ENCODE measurements at regions not wholly inside any gene's neighbourhood (a gene's known extent, or its start where the extent isn't known, plus 50 kb on each side); places are given as distances from the start of the nearest gene placed in this dataset.
"Not testable (repeated sequence)": the region's sequence is repeated elsewhere in the genome, so short reads cannot be mapped to it uniquely, and the experiment has no call there.

GRCh38 chrX:39268207-39268606 lies 466.9 kb downstream of the MID1IP1 start:
- Mint-ChIP-seq H3K27me3 (no peaks in the 10 kb centered on the region), H3K4me1 (ENCODE audit: low read depth) (peaks cover 43% of the 10 kb centered on the region), H3K9me3 (peaks cover 23% of the 10 kb centered on the region), H3K27ac (peak overlapping the region; percentile 86), H3K36me3 (ENCODE audit: low read depth) (peaks cover 19% of the 10 kb centered on the region), H3K4me3 (no peak overlapping the region)
- ATAC-seq (no peak), DNase-seq (no peak)
- TF ChIP-seq CTCF (IDR thresholded peaks at IDR 0.05) = no peak
- intact Hi-C loops (cut with micrococcal nuclease) = no loop called here
- ChIA-PET POLR2A (no interaction called here), CTCF (interaction anchor here (0.7 to 1.6 kb wide), 3 partner anchors 26 to 239 kb away, joined by 3 to 4 read pairs (median 3); no protein-coding TSS in a partner anchor)

- POLR2A ChIA-PET = no interaction called here
- Mint-ChIP-seq H3K4me1 (ENCODE audit: low read depth) (no peaks in the 10 kb centered on the region), H3K36me3 (ENCODE audit: low read depth) (peaks cover 4% of the 10 kb centered on the region), H3K9me3 (peaks cover 13% of the 10 kb centered on the region), H3K27ac (no peak overlapping the region), H3K27me3 (no peaks in the 10 kb centered on the region), H3K4me3 (no peak overlapping the region)
- CTCF ChIA-PET = no interaction called here
- no peak for DNase-seq
- no peak for TF ChIP-seq CTCF (IDR thresholded peaks at IDR 0.05)
- no peak for ATAC-seq
- intact Hi-C loops (cut with micrococcal nuclease) = no loop called here
Observed at GRCh38 chrX:39275500-39276068, 474.3 kb downstream of the MID1IP1 start.

GRCh38 chrX:39277685-39278390 lies 476.6 kb downstream of the MID1IP1 start:
- DNase-seq; ATAC-seq; POLR2A ChIA-PET; H3K4me3 Mint-ChIP-seq; H3K4me1 Mint-ChIP-seq (ENCODE audit: low read depth); H3K27ac Mint-ChIP-seq; intact Hi-C loops (cut with micrococcal nuclease); H3K27me3 Mint-ChIP-seq; CTCF ChIA-PET: not testable (repeated sequence)
- H3K36me3 Mint-ChIP-seq (ENCODE audit: low read depth) = peaks cover 12% of the 10 kb centered on the region
- H3K9me3 Mint-ChIP-seq = peaks cover 11% of the 10 kb centered on the region

GRCh38 chrX:39283239-39283638 lies 482.0 kb downstream of the MID1IP1 start:
- Mint-ChIP-seq H3K27me3 (no peaks in the 10 kb centered on the region), H3K36me3 (ENCODE audit: low read depth) (peaks cover 16% of the 10 kb centered on the region), H3K4me1 (ENCODE audit: low read depth) (no peaks in the 10 kb centered on the region), H3K9me3 (peaks cover 14% of the 10 kb centered on the region), H3K4me3 (no peak overlapping the region), H3K27ac (no peak overlapping the region)
- ATAC-seq = no peak
- ChIA-PET CTCF (no interaction called here), POLR2A (no interaction called here)
- intact Hi-C loops (cut with micrococcal nuclease) = no loop called here
- TF ChIP-seq CTCF (IDR thresholded peaks at IDR 0.05) = no peak
- no peak for DNase-seq

GRCh38 chrX:39288592-39288991 lies 487.3 kb downstream of the MID1IP1 start:
- intact Hi-C loops (cut with micrococcal nuclease) = no loop called here
- no peak for ATAC-seq
- ChIA-PET CTCF (no interaction called here), POLR2A (interaction anchor here (0.8 kb wide), 1 partner anchor 207 kb away, joined by 3 read pairs; no protein-coding TSS in a partner anchor)
- Mint-ChIP-seq H3K4me1 (ENCODE audit: low read depth) (peaks cover 26% of the 10 kb centered on the region), H3K27ac (no peak overlapping the region), H3K4me3 (no peak overlapping the region), H3K36me3 (ENCODE audit: low read depth) (peaks cover 12% of the 10 kb centered on the region), H3K9me3 (peaks cover 16% of the 10 kb centered on the region), H3K27me3 (no peaks in the 10 kb centered on the region)
- DNase-seq = no peak
- no peak for TF ChIP-seq CTCF (IDR thresholded peaks at IDR 0.05)
